LoVo (cell line): ENCODE measurements at regions not wholly inside any gene's neighbourhood (a gene's known extent, or its start where the extent isn't known, plus 50 kb on each side); places are given as distances from the start of the nearest gene placed in this dataset.
A peak's percentile ranks its signal among the peaks of the same experiment; 100 is the strongest.
"Not testable (repeated sequence)": the region's sequence is repeated elsewhere in the genome, so short reads cannot be mapped to it uniquely, and the experiment has no call there.

Experiments
- DNase-seq: peaks from one replicate; pipeline ENCODE4 v3.0.0-alpha.2; 2016; ENCODE audit warnings: low spot score

GRCh38 chr20:55685425-55685824 is 319.9 kb downstream of the CBLN4 start:
- DNase-seq = no peak

GRCh38 chr20:55684578-55684977 is 320.7 kb downstream of the CBLN4 start:
- DNase-seq = peak; percentile 16

GRCh38 chr20:55678970-55679667 is 326.2 kb downstream of the CBLN4 start:
- DNase-seq = no peak

GRCh38 chr20:55678126-55678525 is 327.2 kb downstream of the CBLN4 start:
- no peak for DNase-seq

GRCh38 chr20:55677011-55677410 is 328.3 kb downstream of the CBLN4 start:
- DNase-seq = no peak

- DNase-seq = no peak
Observed at GRCh38 chr20:55676097-55676496, 329.2 kb downstream of the CBLN4 start.

- DNase-seq = peak; percentile 19
Observed at GRCh38 chr20:55668631-55669030, 336.7 kb downstream of the CBLN4 start.

GRCh38 chr20:55667955-55668354 is 337.4 kb downstream of the CBLN4 start:
- no peak for DNase-seq

- DNase-seq = no peak
Observed at GRCh38 chr20:55667024-55667423, 338.3 kb downstream of the CBLN4 start.

GRCh38 chr20:55656231-55656775 is 349.0 kb downstream of the CBLN4 start:
- no peak for DNase-seq

GRCh38 chr20:55650657-55651360 is 354.5 kb downstream of the CBLN4 start:
- DNase-seq = no peak

- DNase-seq = no peak
Observed at GRCh38 chr20:55649254-55649653, 356.1 kb downstream of the CBLN4 start.

- no peak for DNase-seq
Observed at GRCh38 chr20:55646851-55647250, 358.5 kb downstream of the CBLN4 start.

GRCh38 chr20:55641497-55641896 is 363.8 kb downstream of the CBLN4 start:
- DNase-seq = no peak

- no peak for DNase-seq
Observed at GRCh38 chr20:55635870-55636269, 369.4 kb downstream of the CBLN4 start.

- no peak for DNase-seq
Observed at GRCh38 chr20:55632592-55632991, 372.7 kb downstream of the CBLN4 start.

- DNase-seq = not testable (repeated sequence)
Observed at GRCh38 chr20:55629143-55629542, 376.2 kb downstream of the CBLN4 start.

GRCh38 chr20:55626716-55627115 is 378.6 kb downstream of the CBLN4 start:
- DNase-seq = no peak

GRCh38 chr20:55616367-55616766 is 389.0 kb downstream of the CBLN4 start:
- no peak for DNase-seq

- DNase-seq = no peak
Observed at GRCh38 chr20:55615818-55616217, 389.5 kb downstream of the CBLN4 start.

GRCh38 chr20:55614220-55614757 is 391.0 kb downstream of the CBLN4 start:
- DNase-seq = no peak

- DNase-seq = no peak
Observed at GRCh38 chr20:55610756-55611155, 394.6 kb downstream of the CBLN4 start.

GRCh38 chr20:55605594-55605993 is 399.7 kb downstream of the CBLN4 start:
- DNase-seq = no peak
